GM12891 (cell line): ENCODE measurements at regions not wholly inside any gene's neighbourhood (a gene's known extent, or its start where the extent isn't known, plus 50 kb on each side); places are given as distances from the start of the nearest gene placed in this dataset.

Experiments used
- PAX5 ChIP-seq: IDR thresholded peaks from 2 replicates; pipeline ENCODE4 v1.6.1; 2011; ENCODE audit warnings: low read length, moderate library complexity, mild to moderate bottlenecking; ENCODE audit not compliant: insufficient read depth, severe bottlenecking
- POLR2A ChIP-seq: IDR thresholded peaks from 2 replicates; pipeline ENCODE4 v1.6.1; 2011; ENCODE audit warnings: low read depth, low read length, control low read depth
- POLR2AphosphoS5 ChIP-seq: IDR thresholded peaks from 2 replicates; pipeline ENCODE4 v1.6.1; 2011; ENCODE audit warnings: low read depth, low read length, control low read depth
- POU2F2 ChIP-seq: IDR thresholded peaks from 2 replicates; pipeline ENCODE4 v1.6.1; 2011; ENCODE audit warnings: low read depth, mild to moderate bottlenecking, control low read depth, low read length, moderate library complexity
- SPI1 ChIP-seq: IDR thresholded peaks from 2 replicates; pipeline ENCODE4 v1.6.1; 2011; ENCODE audit warnings: low read depth, low read length, control low read depth
- TAF1 ChIP-seq: IDR thresholded peaks from 2 replicates; pipeline ENCODE4 v1.6.1; 2011; ENCODE audit warnings: low read depth, low read length, control low read depth

- TF ChIP-seq TAF1 (no peak), POLR2A (no peak), POLR2AphosphoS5 (no peak), SPI1 (no peak), PAX5 (no peak), POU2F2 (no peak)
These were observed 111.2 kb upstream of the PTCHD4 start for GRCh38 chr6:48222241-48222640.
